Sigmoid colon (tissue), 6 donors: ENCODE measurements at regions not wholly inside any gene's neighbourhood (a gene's known extent, or its start where the extent isn't known, plus 50 kb on each side); places are given as distances from the start of the nearest gene placed in this dataset.

Source experiments
- DNase-seq: peaks from one replicate; pipeline ENCODE4 v3.0.0-alpha.2; 2019
- H3K27ac ChIP-seq, 4 donors: fragments of 200-600 bp; sonication (generic); one replicate each; pipeline ENCODE4 v1.5.1; 2016 to 2019; ENCODE audit warnings: mild to moderate bottlenecking in 1 of 4
- H3K27me3 ChIP-seq, 3 donors: fragments of 200-600 bp; sonication (generic); one replicate each; pipeline ENCODE4 v1.5.1; 2019; ENCODE audit warnings: mild to moderate bottlenecking in 1 of 3
- H3K36me3 ChIP-seq, 4 donors: fragments of 200-600 bp; sonication (generic); one replicate each; pipeline ENCODE4 v1.5.1; 2016 to 2019
- H3K4me1 ChIP-seq, 4 donors: fragments of 200-600 bp; sonication (generic); one replicate each; pipeline ENCODE4 v1.5.1; 2017 to 2019
- H3K4me3 ChIP-seq, 4 donors: fragments of 200-600 bp; sonication (generic); one replicate each; pipeline ENCODE4 v1.5.1; 2017 to 2019; ENCODE audit warnings: mild to moderate bottlenecking in 2 of 4, moderate library complexity in 1 of 4
- H3K9me3 ChIP-seq, 4 donors: fragments of 200-600 bp in 3 of 4; sonication (generic) in 3 of 4; one replicate each; pipeline versions ENCODE4 v1.5.1 to v1.6.1; 2013 to 2019
- EP300 ChIP-seq, 4 donors: sonication (generic); formaldehyde crosslinking; IDR thresholded peaks; one replicate each; pipeline ENCODE4 v1.6.1; 2017; ENCODE audit warnings: antibody characterized with exemption in 4 of 4
- POLR2A ChIP-seq, 2 donors: fragments of 450-650 bp; IDR thresholded peaks; one replicate each; pipeline ENCODE4 v1.6.1; 2016; ENCODE audit warnings: antibody characterized with exemption in 2 of 2, mild to moderate bottlenecking in 2 of 2, moderate library complexity in 2 of 2
- POLR2AphosphoS5 ChIP-seq, 4 donors: sonication (generic); formaldehyde crosslinking; IDR thresholded peaks; one replicate each; pipeline ENCODE4 v1.6.1; 2017; ENCODE audit warnings: antibody characterized with exemption in 4 of 4
- WGBS, 2 donors: extraction: QIAGEN DNeasy Blood & Tissue Kit; methylation state at CpG; one replicate each; pipeline ENCODE4 v1.1.7; 2013; 5-methylcytosine and 5-hydroxymethylcytosine counted together
- intact Hi-C: fragments of 100-400 bp; cut with DNase I; formaldehyde crosslinking; loops from one replicate; pipeline ENCODE4 v1.15.1; 2023
- TF ChIP-seq, protein P1 (sequence below), 4 experiments: fragments of 450-650 bp in 3 of 4; fragments of 200-600 bp in 1 of 4; IDR thresholded peaks; one replicate each; pipeline ENCODE4 v1.5.1; 2016 to 2019; ENCODE audit warnings: antibody characterized with exemption in 4 of 4, mild to moderate bottlenecking in 3 of 4, moderate library complexity in 2 of 4
- donor health status: healthy with polysubstance abuse.
- donor health status: healthy.

DNA sequence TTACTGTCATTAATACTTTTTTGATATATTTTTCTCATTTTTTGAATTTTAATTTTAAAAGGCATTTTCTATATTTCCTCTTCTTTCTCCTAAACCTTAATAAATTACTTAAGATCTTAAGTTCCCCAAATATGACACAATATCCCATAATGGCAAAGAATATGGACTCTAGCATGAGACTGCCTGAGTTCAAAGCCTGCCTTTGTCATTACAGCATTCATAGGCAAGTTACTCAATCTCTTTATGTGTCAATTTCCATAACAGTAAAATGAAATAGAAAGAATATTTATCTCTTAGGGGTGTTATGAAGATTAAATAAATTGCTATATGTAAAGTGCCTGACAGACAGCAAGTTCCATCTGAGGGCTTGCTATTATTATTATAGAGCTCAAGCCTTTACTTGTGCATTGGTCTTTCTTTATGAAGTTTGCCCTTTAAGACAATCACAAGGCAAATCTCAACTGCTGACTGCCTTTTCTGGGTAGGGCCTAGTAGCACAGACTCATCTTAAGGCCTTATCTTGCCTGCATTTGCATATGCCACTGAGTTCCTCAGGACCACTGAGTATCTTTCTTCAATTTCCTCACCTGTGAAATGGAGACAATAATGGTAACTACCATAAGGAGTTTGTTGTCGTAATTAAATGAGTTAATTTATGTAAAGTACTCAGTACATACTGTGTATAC is 231.0 kb downstream of the NRIP1 start:
- DNase-seq = no peak
- intact Hi-C loops = no loop called here

DNA sequence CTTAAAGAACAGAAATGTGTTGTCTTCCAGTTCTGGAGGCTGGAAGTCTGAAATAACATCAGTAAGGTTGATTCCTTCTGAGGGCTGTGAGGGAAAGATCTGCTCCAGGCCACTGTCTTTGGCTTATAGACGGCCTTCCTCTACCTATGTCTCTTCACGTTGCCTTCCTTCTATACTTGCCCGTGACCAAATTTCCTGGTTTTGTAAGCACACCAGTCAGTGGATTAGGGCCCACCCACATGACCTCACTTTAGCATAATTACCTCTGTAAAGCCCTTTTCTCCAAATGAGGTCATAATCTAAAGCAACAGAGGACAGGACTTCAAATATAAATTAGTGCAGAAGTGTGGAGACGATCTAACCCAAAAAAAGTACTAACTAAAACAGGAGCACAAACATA is 231.6 kb downstream of the NRIP1 start:
- H3K9me3 ChIP-seq = no peaks in the 10 kb centered on the region
- no peak overlapping the region for H3K27ac ChIP-seq
- intact Hi-C loops = no loop called here
- 94 to 97% methylated on average over 4 of the region's 4 CpGs for WGBS, 2 donors
- H3K4me3 ChIP-seq = no peak overlapping the region
- DNase-seq = no peak
- TF ChIP-seq POLR2A (IDR thresholded peaks at IDR 0.05) = no peak
- TF ChIP-seq, protein P1, sequence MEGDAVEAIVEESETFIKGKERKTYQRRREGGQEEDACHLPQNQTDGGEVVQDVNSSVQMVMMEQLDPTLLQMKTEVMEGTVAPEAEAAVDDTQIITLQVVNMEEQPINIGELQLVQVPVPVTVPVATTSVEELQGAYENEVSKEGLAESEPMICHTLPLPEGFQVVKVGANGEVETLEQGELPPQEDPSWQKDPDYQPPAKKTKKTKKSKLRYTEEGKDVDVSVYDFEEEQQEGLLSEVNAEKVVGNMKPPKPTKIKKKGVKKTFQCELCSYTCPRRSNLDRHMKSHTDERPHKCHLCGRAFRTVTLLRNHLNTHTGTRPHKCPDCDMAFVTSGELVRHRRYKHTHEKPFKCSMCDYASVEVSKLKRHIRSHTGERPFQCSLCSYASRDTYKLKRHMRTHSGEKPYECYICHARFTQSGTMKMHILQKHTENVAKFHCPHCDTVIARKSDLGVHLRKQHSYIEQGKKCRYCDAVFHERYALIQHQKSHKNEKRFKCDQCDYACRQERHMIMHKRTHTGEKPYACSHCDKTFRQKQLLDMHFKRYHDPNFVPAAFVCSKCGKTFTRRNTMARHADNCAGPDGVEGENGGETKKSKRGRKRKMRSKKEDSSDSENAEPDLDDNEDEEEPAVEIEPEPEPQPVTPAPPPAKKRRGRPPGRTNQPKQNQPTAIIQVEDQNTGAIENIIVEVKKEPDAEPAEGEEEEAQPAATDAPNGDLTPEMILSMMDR (IDR thresholded peaks at IDR 0.05) = no peak
- TF ChIP-seq POLR2AphosphoS5 (IDR thresholded peaks at IDR 0.05) = no peak
- TF ChIP-seq EP300 (IDR thresholded peaks at IDR 0.05) = no peak
- no peaks in the 10 kb centered on the region for H3K4me1 ChIP-seq
- H3K27me3 ChIP-seq = no peaks in the 10 kb centered on the region
- H3K36me3 ChIP-seq = no peaks in the 10 kb centered on the region

More for the DNA sequence above, 231.0 kb downstream of the NRIP1 start:
- H3K27ac ChIP-seq = no peak overlapping the region
- 46 to 96% methylated on average over 1 of the region's 1 CpG for WGBS, 2 donors
- H3K4me3 ChIP-seq = no peak overlapping the region
- TF ChIP-seq POLR2A (IDR thresholded peaks at IDR 0.05) = no peak
- no peaks in the 10 kb centered on the region for H3K4me1 ChIP-seq
- H3K36me3 ChIP-seq = no peaks in the 10 kb centered on the region
- no peaks in the 10 kb centered on the region for H3K27me3 ChIP-seq
- no peaks in the 10 kb centered on the region for H3K9me3 ChIP-seq

DNA sequence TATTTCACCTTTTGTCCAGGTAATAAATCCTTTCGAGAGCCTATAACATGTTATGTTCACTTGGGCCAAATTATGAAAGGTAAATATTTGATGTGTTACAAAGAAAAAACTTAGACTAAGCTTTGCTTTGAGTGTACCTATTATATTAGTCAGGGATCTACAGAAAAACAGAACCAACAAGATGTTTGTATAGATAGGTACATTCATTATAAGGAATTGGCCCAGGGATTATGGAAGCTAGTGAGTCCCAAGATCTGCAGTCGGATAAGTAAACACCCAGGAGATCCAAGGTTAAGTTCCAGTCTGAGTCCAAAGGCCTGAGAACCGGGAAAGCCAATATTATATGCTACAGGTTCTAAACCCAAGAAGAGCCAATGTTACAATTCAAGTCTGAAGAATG is 234.5 kb downstream of the NRIP1 start:
- no peak for DNase-seq
- Histone ChIP-seq H3K4me1 (no peaks in the 10 kb centered on the region), H3K9me3 (no peaks in the 10 kb centered on the region), H3K27me3 (no peaks in the 10 kb centered on the region), H3K27ac (no peak overlapping the region), H3K4me3 (no peak overlapping the region), H3K36me3 (no peaks in the 10 kb centered on the region)
- WGBS, 2 donors = 34 to 80% methylated on average over 3 of the region's 3 CpGs
- intact Hi-C loops = no loop called here
- TF ChIP-seq POLR2A (IDR thresholded peaks at IDR 0.05) = no peak
- TF ChIP-seq, protein P1 (IDR thresholded peaks at IDR 0.05) = no peak
- no peak for TF ChIP-seq POLR2AphosphoS5 (IDR thresholded peaks at IDR 0.05)
- TF ChIP-seq EP300 (IDR thresholded peaks at IDR 0.05) = no peak

DNA sequence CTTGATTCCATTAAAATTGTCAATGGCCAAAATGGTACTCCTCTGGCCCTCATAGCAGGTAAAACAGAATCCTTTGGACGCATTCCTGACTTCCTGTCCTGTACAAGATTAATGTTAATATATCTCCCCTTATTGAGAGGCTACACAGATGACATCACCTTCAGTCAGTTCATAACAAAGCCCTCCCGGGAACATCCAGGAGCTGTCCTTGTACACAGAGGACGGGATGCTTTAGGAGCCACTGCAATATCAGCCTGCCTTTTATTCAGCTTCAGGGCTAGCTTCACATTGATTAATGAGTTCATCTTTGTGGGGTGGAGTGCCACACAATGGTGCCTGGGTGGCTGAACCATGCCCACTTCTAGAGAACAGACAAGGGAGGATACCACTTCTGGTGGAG is 235.1 kb downstream of the NRIP1 start:
- no peak for DNase-seq
- TF ChIP-seq POLR2AphosphoS5 (IDR thresholded peaks at IDR 0.05) (no peak), POLR2A (IDR thresholded peaks at IDR 0.05) (no peak), EP300 (IDR thresholded peaks at IDR 0.05) (no peak)
- TF ChIP-seq, protein P1 (IDR thresholded peaks at IDR 0.05) = no peak
- Histone ChIP-seq H3K4me3 (no peak overlapping the region), H3K9me3 (no peaks in the 10 kb centered on the region), H3K36me3 (no peaks in the 10 kb centered on the region), H3K27me3 (no peaks in the 10 kb centered on the region), H3K4me1 (no peaks in the 10 kb centered on the region), H3K27ac (no peak overlapping the region)
- WGBS, 2 donors = 93 to 96% methylated on average over 3 of the region's 3 CpGs
- intact Hi-C loops = no loop called here

DNA sequence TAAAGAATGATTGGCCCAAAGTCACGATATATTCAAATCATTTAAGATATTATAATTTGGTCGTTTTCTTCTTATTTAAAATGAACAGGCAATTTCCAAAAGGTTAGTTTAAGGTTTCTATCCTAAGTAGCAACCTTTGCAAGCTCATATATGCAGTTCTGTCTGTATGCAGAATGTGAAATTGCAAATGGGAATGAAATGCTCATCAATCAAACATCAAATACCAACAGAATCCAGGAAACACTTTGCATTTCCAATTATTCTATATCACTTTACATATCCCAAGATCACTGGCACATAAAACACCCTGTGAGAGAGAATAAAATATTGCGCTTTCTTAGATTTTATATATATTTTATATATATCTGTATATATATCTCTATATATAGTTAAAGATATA is 237.3 kb downstream of the NRIP1 start:
- TF ChIP-seq POLR2AphosphoS5 (IDR thresholded peaks at IDR 0.05) (no peak), POLR2A (IDR thresholded peaks at IDR 0.05) (no peak)
- DNase-seq = no peak
- Histone ChIP-seq H3K4me3 (no peak overlapping the region), H3K27ac (no peak overlapping the region), H3K27me3 (no peaks in the 10 kb centered on the region), H3K4me1 (no peaks in the 10 kb centered on the region), H3K36me3 (no peaks in the 10 kb centered on the region), H3K9me3 (no peaks in the 10 kb centered on the region)
- intact Hi-C loops = no loop called here
- WGBS, 2 donors = 84 to 92% methylated on average over 3 of the region's 3 CpGs

DNA sequence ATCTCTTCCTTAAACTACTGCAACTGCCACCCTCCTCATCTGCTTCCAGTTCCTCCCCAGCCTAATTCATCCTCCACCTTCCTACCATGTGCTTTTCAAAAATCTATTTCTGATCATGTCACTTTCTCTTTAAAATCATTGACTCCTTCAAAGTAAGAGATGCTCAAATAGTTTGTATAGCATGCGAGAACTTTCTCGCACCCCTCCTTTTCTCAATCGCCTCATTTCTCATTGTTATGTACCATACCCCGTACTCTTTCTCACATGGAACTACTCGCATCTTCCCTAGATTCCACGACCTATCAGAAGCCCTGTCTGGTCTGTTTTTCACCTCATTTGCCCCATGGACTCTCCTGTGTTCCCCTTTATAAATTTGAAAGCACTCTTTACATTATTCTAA is 238.2 kb downstream of the NRIP1 start:
- Histone ChIP-seq H3K27me3 (no peaks in the 10 kb centered on the region), H3K4me1 (no peaks in the 10 kb centered on the region), H3K36me3 (no peaks in the 10 kb centered on the region), H3K4me3 (no peak overlapping the region), H3K9me3 (no peaks in the 10 kb centered on the region), H3K27ac (no peak overlapping the region)
- TF ChIP-seq, protein P1 (IDR thresholded peaks at IDR 0.05) = no peak
- TF ChIP-seq EP300 (IDR thresholded peaks at IDR 0.05) = no peak
- WGBS, 2 donors = 90 to 95% methylated on average over 6 of the region's 6 CpGs
- intact Hi-C loops = no loop called here
- DNase-seq = no peak
